ENCODE measurements at regions not wholly inside any gene's neighbourhood (a gene's known extent, or its start where the extent isn't known, plus 50 kb on each side); places are given as distances from the start of the nearest gene placed in this dataset.
"Not testable (repeated sequence)": the region's sequence is repeated elsewhere in the genome, so short reads cannot be mapped to it uniquely, and the experiment has no call there.

GRCh38 chr4:13763707-13764106 lies 136.2 kb upstream of the BOD1L1 start:
- DNase-seq = no peak

- no peak for DNase-seq
These were observed 138.0 kb upstream of the BOD1L1 start for GRCh38 chr4:13765539-13765938.

GRCh38 chr4:13766761-13767540 lies 139.4 kb upstream of the BOD1L1 start:
- no peak for DNase-seq

GRCh38 chr4:13777341-13777740 lies 149.8 kb upstream of the BOD1L1 start:
- DNase-seq = no peak

- no peak for DNase-seq
These were observed 150.8 kb upstream of the BOD1L1 start for GRCh38 chr4:13778367-13778766.

GRCh38 chr4:13782231-13782630 lies 154.7 kb upstream of the BOD1L1 start:
- no peak for DNase-seq

GRCh38 chr4:13783800-13784411 lies 156.4 kb upstream of the BOD1L1 start:
- DNase-seq = no peak

- no peak for DNase-seq
These were observed 165.6 kb upstream of the BOD1L1 start for GRCh38 chr4:13793020-13793710.

GRCh38 chr4:13794819-13795565 lies 167.5 kb upstream of the BOD1L1 start:
- no peak for DNase-seq

- no peak for DNase-seq
These were observed 169.5 kb upstream of the BOD1L1 start for GRCh38 chr4:13797061-13797460.

GRCh38 chr4:13815231-13815630 lies 187.7 kb upstream of the BOD1L1 start:
- no peak for DNase-seq

- DNase-seq = no peak
These were observed 188.9 kb upstream of the BOD1L1 start for GRCh38 chr4:13816472-13816871.

- DNase-seq = no peak
These were observed 194.0 kb upstream of the BOD1L1 start for GRCh38 chr4:13821522-13821921.

- DNase-seq = not testable (repeated sequence)
These were observed 198.3 kb upstream of the BOD1L1 start for GRCh38 chr4:13825822-13826221.

GRCh38 chr4:13829457-13829856 lies 201.9 kb upstream of the BOD1L1 start:
- no peak for DNase-seq

- no peak for DNase-seq
These were observed 202.9 kb upstream of the BOD1L1 start for GRCh38 chr4:13830449-13830848.

GRCh38 chr4:13833171-13833804 lies 205.8 kb upstream of the BOD1L1 start:
- DNase-seq = no peak

GRCh38 chr4:13836946-13837912 lies 209.7 kb upstream of the BOD1L1 start:
- no peak for DNase-seq

GRCh38 chr4:13840502-13841190 lies 213.1 kb upstream of the BOD1L1 start:
- no peak for DNase-seq

GRCh38 chr4:13844740-13845139 lies 217.2 kb upstream of the BOD1L1 start:
- DNase-seq = no peak

GRCh38 chr4:13849778-13850177 lies 222.3 kb upstream of the BOD1L1 start:
- DNase-seq = no peak

Measured in GOT3 (cell line).